Glomerular visceral epithelial cell (primary cell): ENCODE measurements at regions not wholly inside any gene's neighbourhood (a gene's known extent, or its start where the extent isn't known, plus 50 kb on each side); places are given as distances from the start of the nearest gene placed in this dataset.
"Not testable (repeated sequence)": the region's sequence is repeated elsewhere in the genome, so short reads cannot be mapped to it uniquely, and the experiment has no call there.

Source experiments
- DNase-seq: peaks from one replicate; pipeline ENCODE4 v3.0.0-alpha.2; 2016; ENCODE audit errors: extremely low spot score

DNA sequence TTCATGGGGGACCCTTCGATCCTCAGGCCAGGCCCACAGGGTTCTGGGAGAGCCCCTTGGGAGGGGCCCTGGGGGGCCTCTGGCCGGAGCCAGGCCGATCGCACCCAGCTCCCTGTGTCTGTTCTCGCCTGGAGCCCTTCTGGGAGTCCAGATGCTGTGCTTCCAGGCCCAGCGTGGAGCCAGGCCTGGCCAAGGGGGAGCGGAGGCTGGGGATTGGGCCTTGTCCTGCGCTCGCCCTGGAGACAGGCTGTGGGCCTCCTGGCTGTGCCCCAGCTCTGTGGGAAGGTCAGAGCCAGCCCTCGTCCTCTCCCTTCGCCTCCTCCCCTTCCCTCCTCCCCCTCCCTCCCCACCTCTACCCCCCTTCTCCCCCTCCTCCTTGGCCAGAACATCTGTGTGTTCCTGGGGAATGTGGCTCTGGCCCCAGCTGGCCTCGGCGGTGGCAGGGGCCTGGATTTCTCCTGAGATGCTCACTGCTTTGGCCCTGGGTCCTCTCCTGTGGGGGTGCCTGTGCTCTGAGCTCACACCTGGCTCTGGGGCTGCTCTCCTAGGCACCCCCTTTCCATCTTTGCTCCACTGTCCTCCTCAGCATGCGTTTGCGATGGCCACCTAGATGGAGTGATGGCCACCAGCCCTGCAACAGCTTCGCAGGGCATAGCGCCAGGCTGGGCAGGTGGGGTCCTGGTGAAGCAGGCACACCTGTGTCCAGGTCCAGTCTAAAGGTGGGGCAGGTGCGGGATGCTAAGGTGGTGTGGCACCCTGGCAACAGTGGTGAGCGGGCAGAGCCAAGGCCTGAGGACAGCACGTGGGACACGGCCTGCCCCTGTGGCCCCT is 90.6 kb upstream of the CIBAR2 start:
- no peak for DNase-seq

DNA sequence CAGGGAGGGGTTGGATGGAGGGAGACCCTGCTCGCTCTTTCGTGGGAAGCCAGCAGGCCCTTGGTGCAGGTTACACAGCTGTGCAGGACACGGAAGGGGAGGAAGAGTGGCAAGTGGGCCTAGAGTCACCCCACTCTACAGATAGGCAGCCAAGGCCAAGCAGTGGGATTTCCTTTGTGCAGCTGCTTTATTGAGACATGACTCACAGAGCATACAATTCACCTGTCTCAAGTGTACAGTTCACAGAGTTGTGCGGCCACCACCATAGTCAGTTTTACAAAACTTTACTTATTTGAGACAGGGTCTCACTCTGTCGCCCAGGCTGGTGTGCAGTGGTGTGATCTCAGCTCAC is 91.2 kb upstream of the CIBAR2 start:
- DNase-seq: no peak

DNA sequence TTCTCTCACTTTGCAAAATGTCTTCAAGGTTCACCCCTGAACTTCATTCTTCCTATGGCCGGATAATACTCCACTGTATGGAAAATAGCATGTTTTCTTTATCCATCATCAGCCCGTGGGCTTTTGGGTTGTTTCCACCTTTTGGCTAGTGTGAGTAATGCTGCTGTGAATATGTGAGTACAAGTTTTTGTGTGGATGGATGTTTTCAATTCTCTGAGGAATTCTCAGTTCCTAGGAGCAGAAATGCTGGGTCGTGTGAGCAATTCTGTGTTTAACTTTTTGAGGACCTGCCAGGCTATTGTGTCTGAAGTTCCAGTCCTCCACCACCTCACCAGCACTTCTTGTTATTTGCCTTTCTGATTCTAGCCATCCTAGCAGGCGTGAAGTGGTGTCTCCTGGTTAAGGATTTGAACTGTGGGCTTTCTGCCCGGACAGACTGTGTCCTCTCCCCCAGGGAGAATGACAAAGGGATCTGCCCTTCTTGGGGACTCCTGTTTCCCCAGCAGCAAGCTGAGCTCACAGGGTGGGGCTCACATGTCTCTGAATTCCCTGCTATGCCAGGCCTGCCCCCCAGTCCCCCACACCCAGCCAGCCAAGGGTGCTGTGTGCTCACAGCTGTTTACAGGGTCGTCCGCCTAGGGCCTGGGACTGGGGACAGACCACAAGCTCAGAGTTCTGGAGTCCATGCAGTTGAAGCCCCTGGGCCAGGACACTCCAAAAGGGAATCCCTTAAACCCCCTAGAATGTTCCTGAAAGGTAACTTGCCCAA is 92.2 kb upstream of the CIBAR2 start:
- no peak for DNase-seq

DNA sequence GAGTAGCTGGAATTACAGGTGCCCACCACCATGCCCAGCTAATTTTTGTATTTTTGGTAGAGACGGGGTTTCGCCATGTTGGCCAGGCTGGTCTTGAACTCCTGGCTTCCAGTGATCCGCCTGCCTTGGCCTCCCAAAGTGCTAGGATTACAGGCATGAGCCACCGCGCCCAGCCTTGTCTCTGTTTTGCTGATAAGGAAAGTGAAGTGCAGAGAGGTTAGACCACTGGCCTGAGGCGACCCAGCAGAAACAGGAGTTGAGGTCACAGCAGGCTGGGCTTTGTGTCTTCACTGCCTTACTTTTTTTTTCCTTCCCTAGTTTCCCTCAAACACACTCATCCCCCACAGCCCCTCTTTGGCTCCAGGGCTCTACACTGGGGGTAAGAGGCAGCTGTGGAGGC is 93.0 kb upstream of the CIBAR2 start:
- DNase-seq: not testable (repeated sequence)

DNA sequence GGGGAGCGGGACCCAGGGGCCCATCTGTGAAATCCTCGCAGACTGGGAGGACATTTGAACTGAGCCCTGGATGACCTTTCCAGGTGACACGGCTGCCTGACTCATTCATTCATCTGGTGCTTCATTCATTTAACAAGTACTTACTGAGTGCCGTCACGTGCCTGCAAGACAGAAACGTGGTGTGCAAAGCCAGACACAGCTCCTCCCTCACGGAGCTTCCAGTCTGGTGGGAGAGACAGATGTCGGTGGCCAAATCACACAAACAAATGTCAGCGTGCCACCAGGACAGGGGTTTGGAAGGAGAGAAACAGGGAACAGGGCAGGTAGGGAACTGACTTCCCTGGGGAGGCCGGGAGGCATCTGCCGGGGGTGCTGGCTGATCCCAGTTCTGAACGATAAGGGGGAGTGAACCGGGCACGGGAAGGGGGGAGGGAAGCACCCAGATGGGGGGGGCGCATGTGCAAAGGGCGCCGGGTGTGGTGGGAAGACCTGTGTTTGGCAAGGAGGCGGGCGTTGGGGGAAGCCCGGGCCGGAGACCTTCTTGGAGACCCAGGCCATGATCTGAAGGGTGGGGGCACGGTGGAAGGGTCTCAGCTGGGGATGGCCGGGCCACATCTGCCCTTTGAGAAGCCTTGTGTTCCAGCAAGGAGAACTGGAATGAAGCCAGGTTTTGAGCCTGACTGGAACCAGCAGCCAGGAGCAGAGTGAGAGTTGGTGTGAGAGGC is 93.6 kb upstream of the CIBAR2 start:
- no peak for DNase-seq

DNA sequence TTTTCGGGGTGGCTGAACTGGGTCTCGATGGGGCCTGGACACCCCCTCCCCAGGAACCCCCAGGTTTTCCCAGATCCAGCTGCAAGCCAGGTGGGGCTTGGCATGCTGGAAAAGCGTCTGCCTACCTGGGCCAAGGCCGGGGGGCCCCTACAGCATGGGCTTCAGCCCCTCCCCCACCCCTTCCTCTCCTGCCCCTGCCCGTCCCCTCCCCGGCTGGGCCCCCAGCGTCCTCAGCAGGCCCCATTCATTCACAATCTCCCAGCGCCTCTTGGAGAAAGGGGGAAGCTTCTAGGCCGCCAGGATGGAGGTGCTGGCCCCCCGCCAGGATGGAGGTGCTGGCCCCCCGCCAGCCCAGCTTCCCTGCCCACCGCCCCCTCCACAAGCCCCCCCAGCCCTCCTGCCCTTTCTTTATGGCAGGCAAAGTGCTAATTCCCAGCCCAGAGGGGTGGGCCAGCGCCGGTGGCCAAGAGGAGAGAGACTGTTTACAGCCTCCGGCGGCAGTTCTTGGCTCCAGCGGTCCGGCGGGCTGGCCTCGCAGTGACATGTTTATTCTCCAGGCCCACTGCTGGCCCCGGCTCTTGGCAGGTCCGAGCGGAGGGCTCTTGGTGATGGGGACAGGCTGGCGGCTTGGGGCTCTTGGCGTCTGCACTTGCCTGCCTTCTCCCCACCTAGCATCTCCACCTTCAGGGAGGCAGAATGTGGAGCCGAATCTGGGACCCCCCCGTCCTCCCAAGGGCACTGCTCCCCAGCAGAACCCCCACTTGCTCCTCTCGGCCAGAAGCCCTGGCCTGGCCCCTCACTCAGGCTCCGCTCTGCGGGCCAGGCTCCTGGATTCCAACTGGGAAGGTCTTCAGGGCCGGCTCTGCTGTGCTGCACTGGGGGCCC is 94.4 kb upstream of the CIBAR2 start:
- DNase-seq: no peak

DNA sequence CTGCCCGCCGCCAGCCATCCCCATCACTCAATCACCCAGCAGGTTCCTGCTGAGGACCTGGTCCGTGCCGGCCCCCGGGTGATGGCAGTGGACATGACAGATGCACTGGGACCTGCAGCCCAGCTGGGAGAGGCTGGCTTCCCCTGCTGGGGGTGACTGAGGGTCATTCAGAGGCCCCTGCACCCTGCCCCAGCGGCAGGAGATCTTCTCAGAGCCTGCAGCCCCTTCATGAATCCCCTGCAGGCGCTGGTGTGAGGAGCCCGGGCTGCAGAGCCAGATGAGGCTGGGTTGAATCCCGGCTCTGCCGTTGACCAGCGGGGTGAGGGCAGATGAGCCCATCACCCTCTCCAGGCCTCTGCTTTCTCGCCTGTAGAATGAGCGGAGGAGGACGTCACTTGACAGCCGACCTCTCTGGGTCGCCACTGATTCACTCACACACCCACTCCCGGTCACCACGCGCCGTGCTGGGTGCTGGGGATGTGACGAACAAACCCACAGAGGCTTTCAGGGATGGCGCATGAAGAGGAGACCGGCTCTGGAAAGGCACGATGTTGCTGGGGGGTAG is 95.2 kb upstream of the CIBAR2 start:
- no peak for DNase-seq

DNA sequence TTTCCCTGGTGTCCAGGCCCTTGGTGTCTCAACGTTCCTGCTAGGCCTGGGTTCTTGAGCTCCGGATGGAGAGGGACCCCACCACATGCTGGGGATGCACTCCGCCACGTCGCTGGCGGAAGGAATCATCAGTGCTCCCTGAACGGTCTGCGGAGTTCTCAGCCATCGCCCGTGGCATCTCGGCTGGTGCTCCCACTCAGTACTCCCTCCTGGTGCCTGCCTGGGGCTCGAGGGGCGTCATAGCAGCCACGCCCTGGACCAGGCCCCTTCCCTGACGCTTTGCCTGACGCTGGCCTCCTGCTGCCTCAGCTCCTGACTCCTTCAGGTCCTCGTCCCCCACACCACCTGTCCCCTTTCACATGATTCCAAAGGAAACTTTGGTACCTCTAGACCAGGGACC is 95.9 kb upstream of the CIBAR2 start:
- no peak for DNase-seq

DNA sequence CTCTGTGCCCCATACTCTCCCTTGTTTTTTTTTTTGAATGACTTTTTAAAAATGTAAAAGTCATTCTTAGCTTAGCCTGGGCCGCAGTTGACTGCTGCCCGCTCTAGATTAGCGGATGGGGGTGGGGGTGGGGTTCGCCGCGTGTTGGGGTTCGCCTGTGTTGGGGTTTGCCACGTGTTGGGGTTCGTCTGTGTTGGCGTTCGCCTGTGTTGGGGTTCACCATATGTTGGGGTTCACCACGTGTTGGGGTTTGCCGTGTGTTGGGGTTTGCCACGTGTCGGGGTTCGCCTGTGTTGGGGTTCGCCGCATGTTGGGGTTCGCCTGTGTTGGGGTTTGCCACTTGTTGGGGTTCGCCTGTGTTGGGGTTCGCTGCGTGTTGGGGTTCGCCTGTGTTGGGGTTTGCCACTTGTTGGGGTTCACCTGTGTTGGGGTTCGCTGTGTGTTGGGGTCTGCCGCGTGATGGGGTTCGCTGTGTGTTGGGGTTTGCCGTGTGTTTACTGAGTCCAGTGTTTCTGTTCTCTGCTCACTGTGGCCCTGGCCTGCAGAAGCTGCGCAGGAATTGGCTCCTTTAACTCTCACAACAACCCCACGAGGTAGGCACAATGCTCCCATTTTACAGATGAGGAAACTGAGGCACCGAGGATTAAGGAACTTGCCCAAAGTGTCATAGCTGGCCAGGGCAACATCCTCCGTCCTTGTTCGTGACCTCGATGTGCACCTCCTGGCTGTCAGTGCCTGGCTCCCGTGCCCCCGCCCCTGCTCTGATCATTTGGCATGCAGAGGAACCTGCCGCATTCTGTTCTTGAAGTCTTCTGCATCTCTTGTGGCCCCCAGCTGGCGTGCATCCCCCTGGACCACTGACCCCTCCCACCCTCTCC is 96.6 kb upstream of the CIBAR2 start:
- DNase-seq: no peak

DNA sequence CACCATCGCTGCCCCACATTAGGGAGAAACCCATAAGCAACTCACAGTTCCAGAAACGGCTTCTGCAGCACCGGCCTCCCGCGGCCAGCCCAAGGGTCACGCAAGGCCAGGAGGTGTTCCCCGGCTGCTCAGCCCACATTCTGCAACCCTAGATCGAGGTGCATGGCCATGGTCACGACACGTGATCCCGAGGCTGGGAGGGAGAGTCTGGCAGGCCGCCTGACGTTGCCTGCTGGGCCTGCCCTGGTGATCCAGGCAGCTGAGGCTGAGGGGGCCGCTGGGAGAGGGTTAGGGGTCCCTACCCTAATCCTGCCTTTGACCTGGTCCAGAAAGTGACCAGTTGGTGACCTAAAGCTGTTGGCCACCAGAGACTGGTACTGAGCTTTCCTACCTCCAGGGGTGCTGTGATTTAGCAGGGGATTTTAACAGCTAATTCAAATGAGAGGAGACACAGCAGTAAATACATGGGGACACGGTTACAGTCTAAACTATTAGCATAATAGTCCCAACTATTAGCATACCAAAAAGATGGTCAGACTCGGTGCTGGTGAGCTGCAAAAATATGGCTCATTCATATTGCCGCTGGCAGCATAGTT is 97.4 kb upstream of the CIBAR2 start:
- no peak for DNase-seq

DNA sequence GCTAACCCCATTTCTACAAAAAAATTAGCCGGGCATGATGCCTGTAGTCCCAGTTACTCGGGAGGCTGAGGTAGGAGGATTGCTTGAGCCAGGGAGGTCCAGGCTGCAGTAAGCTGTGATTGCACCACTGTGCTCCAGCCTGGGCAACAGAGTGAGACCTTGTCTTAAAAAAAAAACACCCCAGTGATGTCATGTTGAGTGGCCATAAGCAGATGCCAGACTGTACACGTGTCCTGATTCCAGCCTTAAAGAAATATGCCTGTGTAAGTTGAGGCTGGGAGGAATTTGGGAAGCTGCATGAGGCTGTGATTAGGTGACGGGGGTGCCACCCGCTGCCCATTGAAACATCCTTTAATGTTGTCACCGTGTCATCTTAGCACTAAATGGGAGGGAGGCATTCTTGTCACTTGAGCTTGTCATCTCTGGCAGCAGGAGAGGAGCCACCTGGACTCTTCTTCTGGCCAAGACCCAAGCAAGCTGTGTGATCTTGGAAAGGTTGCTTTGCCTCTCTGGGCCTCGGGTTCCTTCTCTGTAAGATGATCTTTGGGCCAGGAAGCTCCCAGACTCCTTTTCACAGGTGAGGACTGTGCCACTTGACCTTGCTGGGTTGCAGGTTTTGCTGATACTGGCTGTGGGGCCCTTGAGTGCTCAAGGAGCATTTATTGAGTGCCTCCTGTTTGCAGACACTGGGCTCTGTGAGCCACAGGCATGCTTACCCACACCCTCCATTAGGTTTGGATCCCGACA is 98.3 kb upstream of the CIBAR2 start:
- peak; percentile 53 for DNase-seq

DNA sequence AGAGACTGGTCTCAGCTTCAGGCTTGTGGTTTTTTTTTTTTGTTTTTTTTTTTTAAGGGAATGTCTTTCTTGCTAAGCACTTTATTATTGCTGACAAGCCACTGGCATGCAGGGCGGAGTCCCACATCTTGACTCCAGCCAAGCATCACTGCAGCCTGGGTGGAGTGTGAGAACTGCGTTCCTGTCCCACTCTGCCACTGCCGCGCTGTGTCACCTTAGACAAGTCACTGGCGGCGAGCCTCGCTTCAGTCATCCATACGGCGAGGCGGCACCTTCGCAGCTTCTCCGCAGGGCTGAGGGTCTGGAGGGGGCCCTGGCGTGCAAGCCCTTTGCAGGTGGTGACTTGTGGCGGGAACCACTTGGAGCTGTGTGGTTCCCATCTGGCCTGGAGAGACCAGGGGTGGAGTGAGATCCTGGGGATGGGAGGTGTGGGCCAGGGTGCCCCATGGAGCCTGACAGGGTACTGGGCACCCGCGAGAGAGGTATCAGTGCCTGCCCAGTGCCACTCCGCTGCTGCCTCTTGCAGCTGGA is 99.1 kb upstream of the CIBAR2 start:
- DNase-seq: peak; percentile 52

DNA sequence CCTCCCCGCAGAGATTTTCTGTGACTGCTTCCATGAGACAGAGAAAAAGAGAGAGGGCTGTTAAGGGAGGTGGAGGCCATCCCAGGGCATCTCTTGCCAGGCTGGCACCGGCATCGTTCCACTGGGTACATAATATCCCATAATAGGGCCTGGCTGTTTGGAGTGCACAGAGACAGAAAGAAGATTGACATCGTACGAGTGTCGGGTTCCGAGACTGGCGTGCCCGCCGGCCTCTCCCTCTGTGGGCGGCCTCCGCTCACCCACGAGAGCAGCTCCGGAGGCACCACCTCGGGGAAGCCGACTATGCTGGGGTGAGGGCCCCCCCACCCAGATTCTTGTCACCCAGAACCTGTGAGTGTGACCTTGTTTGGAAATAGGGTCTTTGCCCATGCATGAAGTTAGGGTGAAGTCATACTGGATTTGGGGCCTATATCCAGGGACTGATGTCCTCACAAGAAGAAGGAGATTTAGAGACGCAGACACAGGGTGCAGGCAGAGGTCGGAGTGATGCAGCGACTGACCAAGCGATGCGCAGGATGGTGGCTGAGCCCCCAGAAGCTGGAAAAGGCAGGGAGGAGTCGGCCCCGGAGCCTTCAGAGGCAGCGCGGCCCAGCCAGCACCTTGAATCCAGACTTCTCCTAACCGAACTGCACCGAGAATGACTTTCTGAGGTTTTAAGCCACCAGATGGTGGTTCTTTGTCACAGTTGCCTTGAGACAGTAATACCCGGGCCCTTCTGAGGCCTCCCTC is 101.8 kb upstream of the CIBAR2 start:
- no peak for DNase-seq

DNA sequence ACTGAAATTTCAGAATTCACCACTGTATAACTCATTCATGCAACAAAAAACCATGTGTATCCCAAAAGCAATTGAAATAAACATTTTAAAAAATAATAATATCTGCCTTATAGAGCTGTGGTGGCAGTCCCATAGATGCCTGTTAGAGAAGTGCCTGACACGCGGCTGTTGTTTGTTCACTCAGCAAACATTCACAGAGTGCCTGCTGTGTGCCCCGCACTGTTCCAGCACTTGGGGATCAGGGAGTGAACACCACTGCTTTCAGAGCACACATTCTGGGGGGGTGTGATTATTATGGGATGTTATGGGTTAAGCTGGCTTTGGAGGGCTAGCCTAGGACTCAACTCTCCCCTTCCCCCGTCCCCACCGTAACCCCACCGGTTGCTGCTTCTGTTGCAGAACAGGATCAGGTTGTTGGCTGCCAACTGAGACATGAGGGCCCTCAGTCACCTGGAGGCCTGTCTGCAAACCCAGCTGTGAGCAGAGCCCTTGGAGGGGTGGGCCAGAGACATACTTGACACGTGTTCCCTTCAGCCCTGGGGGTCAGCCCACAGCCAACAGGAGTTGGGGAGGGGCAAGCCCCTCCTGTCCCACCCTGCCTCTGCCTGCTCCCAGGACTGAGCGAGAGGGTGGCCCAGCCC is 103.3 kb upstream of the CIBAR2 start:
- no peak for DNase-seq

DNA sequence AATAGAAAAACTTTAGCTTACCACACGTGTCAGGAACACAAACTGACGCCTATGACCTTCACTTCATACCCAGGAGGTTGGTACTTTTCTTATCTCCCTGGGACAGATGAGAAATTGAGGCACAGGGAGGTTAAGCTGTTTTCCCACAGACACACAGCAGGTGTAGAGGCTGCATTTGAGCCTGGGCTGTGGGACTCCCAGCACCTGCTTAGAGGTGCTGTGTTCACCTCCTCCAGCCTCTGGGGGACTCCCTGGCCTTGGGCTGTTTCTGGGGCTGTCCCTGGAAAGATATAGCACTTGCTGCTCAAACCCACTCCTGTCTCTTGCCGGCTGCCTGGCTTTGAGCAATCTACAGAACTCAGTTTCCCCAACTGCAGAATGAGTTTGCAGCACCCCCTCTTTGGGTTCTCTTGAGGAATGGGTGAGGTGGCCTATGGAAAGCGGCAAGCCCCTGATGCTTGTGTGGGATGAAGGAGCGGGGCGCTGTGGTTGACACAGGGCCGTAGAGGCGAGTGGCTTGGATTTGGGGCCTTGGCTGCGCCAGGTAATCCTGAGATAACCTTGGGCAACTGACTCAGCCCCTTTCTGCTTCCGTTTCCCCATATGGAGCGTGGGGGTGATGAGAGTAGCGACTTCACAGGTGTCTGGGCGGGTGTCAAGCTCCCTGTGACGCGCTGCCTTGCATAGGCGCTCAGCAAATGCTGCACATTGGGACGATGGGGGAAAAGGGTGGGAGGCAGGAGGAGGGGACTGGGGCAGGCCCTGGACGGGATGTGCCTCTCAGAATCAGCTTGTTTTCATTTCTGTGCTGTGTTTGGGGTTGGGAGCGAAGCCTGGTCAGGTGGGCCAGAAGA is 104.5 kb upstream of the CIBAR2 start:
- DNase-seq: no peak

DNA sequence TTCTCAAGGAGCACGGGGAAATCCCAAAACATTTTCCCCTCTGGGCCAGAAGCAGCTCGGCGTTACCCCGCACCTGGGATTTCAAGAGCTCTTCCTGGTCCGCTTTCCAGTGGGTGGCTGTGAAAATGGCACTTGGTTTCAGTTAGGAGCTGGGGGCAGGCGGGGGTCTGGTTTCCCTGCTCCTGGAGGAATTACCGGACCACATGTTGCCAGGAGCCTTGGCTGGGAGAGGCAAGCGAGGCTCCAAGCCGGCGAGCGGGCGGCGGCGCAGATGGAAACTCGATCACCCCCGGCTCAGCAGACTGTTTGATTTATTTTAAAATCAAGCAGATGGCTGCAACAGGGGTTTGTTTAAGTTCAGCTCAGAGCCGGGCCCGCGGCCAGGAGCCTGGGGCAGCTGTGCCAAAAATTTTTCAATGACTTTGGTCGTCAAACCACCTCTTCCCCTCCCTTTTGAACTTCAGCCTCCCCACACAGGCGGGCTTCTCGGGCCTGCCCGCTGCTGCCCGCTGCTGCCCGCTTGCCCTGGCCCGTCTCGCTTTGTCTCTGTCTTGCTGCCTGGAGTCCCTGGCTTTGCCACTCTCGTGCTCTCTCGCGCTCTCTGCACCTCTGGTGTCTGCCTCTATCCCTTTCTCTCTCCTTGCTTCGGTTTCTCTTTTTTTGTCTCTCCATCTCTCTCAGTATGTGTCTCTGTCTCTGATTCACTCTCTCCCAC is 108.0 kb upstream of the CIBAR2 start:
- no peak for DNase-seq
